ENCODE measurements at regions not wholly inside any gene's neighbourhood (a gene's known extent, or its start where the extent isn't known, plus 50 kb on each side); places are given as distances from the start of the nearest gene placed in this dataset.

DNA sequence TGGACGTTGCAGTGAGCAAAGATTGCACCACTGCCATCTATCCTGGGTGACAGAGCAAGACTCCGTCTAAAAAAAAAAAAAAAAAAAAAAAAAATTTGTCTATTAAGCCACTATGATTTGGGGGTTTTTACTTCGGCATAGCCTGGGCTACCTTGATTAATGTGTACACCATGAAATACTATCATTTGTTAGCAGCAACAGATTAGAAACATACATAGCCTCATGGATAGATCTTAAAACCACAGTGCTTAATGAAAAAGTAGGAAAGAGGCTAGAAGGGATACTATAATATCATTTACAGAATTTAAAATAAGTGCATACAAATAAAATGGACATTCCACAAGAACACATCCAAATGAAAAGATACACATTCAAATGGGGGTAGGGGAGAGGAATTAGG is 77.3 kb upstream of the IL6 start:
- Histone ChIP-seq H3K9ac (ENCODE audit: low read length) (no peak overlapping the region), H3K23ac (ENCODE audit: low read length) (no peak overlapping the region), H2BK120ac (ENCODE audit: low read depth, low read length) (no peak overlapping the region), H3K18ac (ENCODE audit: low read length) (no peak overlapping the region), H2BK15ac (replicated peaks; ENCODE audit: low read depth) (no peak overlapping the region), H3K79me1 (ENCODE audit: low read length) (no peaks in the 10 kb centered on the region), H3K56ac (ENCODE audit: low read length) (no peak overlapping the region), H3K79me2 (ENCODE audit: control insufficient read depth, insufficient read depth, low read length) (no peaks in the 10 kb centered on the region), H2AK5ac (ENCODE audit: low read length) (no peak overlapping the region), H3K4me3 (ENCODE audit: low read length) (no peak overlapping the region), H4K5ac (ENCODE audit: low read length) (no peak overlapping the region), H3K36me3 (ENCODE audit: control insufficient read depth, insufficient read depth, low read length) (peaks cover 1% of the 10 kb centered on the region), H2BK5ac (ENCODE audit: low read length) (no peak overlapping the region), H3K27me3 (ENCODE audit: insufficient read depth, low read length, poor library complexity) (no peaks in the 10 kb centered on the region), H3K4me1 (ENCODE audit: control insufficient read depth, low read depth, low read length) (no peaks in the 10 kb centered on the region), H4K8ac (ENCODE audit: low read depth, low read length) (no peak overlapping the region), H3K4ac (ENCODE audit: low read depth, low read length) (no peak overlapping the region), H3K27ac (ENCODE audit: low read depth, low read length) (no peak overlapping the region), H3K4me2 (ENCODE audit: low read length) (no peak overlapping the region)
- DNase-seq: no peak
- no CpG with 5 or more reads among the region's 3 CpGs for WGBS (ENCODE audit: extremely low coverage, insufficient coverage, low lambda C conversion rate)

DNA sequence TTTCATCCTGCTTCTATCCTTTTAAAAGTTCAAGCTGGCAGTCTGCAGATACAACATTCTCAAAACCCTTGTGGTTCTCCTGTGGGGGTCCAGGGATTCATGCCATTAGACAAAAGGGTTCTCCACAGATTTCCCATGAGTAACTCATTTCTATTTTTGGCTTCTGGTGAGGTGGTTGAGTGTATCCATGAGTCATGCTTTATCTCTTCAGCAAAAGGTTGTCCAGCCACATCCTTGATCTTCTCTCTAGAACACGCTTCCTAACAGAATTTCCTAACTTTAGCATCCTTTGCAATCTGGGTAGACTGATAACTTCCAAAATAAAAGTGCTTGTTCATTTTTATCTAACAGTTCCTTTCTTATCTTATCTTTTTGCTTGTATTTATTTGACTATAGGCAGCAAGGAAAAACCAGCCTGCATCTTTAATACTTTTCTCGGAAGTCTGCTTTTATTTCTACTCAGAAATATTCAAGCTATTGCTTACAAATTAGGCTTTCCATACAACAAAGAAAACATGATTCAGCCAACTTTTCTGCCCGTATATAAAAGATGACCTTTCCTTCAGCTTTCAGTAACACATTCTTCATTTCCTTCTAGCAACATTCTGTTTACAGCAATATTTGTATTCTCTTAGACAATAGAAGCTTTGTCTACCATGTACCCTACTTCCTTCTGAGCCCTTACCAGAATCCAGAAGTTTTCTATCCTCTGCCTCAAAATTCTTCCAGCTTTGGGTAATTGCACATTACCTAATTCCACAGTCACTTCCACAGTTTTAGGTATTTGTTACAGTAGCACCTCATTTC is 79.3 kb upstream of the IL6 start:
- Histone ChIP-seq H3K4me3 (ENCODE audit: low read length) (no peak overlapping the region), H3K36me3 (ENCODE audit: control insufficient read depth, insufficient read depth, low read length) (peaks cover 1% of the 10 kb centered on the region), H3K79me2 (ENCODE audit: control insufficient read depth, insufficient read depth, low read length) (no peaks in the 10 kb centered on the region), H3K56ac (ENCODE audit: low read length) (no peak overlapping the region), H3K23ac (ENCODE audit: low read length) (no peak overlapping the region), H3K4me2 (ENCODE audit: low read length) (no peak overlapping the region), H4K5ac (ENCODE audit: low read length) (no peak overlapping the region), H3K27ac (ENCODE audit: low read depth, low read length) (no peak overlapping the region), H3K18ac (ENCODE audit: low read length) (no peak overlapping the region), H3K4me1 (ENCODE audit: control insufficient read depth, low read depth, low read length) (no peaks in the 10 kb centered on the region), H3K79me1 (ENCODE audit: low read length) (no peaks in the 10 kb centered on the region), H2BK5ac (ENCODE audit: low read length) (no peak overlapping the region), H3K4ac (ENCODE audit: low read depth, low read length) (no peak overlapping the region), H3K9ac (ENCODE audit: low read length) (no peak overlapping the region), H2AK5ac (ENCODE audit: low read length) (no peak overlapping the region), H2BK120ac (ENCODE audit: low read depth, low read length) (no peak overlapping the region), H4K8ac (ENCODE audit: low read depth, low read length) (no peak overlapping the region), H3K27me3 (ENCODE audit: insufficient read depth, low read length, poor library complexity) (no peaks in the 10 kb centered on the region), H2BK15ac (replicated peaks; ENCODE audit: low read depth) (no peak overlapping the region)
- DNase-seq: no peak
- no CpG with 5 or more reads among the region's 3 CpGs for WGBS (ENCODE audit: extremely low coverage, insufficient coverage, low lambda C conversion rate)

DNA sequence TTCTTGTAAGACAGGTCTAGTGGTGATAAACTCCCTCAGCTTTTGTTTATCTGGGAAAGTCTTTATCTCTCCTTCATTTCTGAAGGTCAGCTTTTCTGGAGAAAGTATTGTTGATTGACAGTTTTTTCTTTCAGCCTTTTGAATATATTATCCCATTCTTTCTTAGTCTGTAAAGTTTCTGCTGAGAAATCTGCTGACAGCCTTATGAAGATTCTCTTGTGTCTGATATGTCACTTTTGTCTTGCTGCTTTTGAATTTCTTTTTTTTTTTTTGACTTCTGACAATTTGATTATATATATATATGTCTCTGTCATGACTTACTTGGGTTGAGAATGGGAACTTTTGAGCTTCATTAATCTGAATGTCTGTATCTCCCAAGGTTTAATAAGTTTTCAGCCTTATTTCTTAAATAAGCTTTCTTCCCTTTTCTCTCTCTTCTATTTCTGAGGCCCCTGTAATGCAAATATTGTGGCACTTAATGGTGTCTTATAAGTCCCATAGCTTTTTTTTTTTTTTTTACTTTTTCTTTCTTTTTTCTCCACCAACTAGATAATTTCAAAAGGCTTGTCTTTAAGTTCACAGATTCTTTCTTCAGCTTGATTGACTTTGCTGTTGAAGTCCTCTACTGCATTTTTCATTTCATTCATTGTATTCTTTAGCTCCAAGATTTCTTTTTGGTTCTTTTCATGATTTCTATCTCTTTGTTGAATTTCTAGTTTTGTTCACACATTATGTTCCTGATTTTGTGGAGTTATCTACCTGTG is 81.4 kb upstream of the IL6 start:
- Histone ChIP-seq H2BK120ac (ENCODE audit: low read depth, low read length) (no peak overlapping the region), H3K4ac (ENCODE audit: low read depth, low read length) (no peak overlapping the region), H2AK5ac (ENCODE audit: low read length) (no peak overlapping the region), H3K18ac (ENCODE audit: low read length) (no peak overlapping the region), H4K5ac (ENCODE audit: low read length) (no peak overlapping the region), H3K27me3 (ENCODE audit: insufficient read depth, low read length, poor library complexity) (no peaks in the 10 kb centered on the region), H2BK15ac (replicated peaks; ENCODE audit: low read depth) (no peak overlapping the region), H3K4me2 (ENCODE audit: low read length) (no peak overlapping the region), H4K8ac (ENCODE audit: low read depth, low read length) (no peak overlapping the region), H3K79me1 (ENCODE audit: low read length) (no peaks in the 10 kb centered on the region), H3K23ac (ENCODE audit: low read length) (no peak overlapping the region), H3K36me3 (ENCODE audit: control insufficient read depth, insufficient read depth, low read length) (no peaks in the 10 kb centered on the region), H3K27ac (ENCODE audit: low read depth, low read length) (no peak overlapping the region), H3K4me1 (ENCODE audit: control insufficient read depth, low read depth, low read length) (no peaks in the 10 kb centered on the region), H3K4me3 (ENCODE audit: low read length) (no peak overlapping the region), H3K79me2 (ENCODE audit: control insufficient read depth, insufficient read depth, low read length) (no peaks in the 10 kb centered on the region), H3K9ac (ENCODE audit: low read length) (no peak overlapping the region), H3K56ac (ENCODE audit: low read length) (no peak overlapping the region), H2BK5ac (ENCODE audit: low read length) (no peak overlapping the region)
- DNase-seq: no peak

DNA sequence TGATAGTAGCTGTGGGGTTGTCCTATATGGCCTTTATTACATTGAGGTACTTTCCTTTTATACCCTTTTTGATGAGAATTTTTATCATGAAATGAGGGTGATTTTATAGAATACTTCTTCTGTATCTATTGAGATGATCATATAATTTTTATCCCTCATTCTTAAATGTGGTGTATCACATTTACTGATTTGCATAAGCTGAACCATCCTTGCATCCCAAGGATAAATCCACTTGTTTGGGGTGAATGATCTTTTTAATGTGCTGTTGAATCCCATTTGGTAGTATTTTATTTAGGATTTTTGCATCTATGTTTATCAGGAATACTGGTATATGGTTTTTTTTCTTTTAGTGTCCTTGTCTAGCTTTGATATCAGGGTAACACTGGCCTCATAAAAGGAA is 84.5 kb upstream of the IL6 start:
- Histone ChIP-seq H3K9ac (ENCODE audit: low read length) (no peak overlapping the region), H3K18ac (ENCODE audit: low read length) (no peak overlapping the region), H2AK5ac (ENCODE audit: low read length) (no peak overlapping the region), H3K56ac (ENCODE audit: low read length) (no peak overlapping the region), H3K27ac (ENCODE audit: low read depth, low read length) (no peak overlapping the region), H4K5ac (ENCODE audit: low read length) (no peak overlapping the region), H3K4me2 (ENCODE audit: low read length) (no peak overlapping the region), H2BK120ac (ENCODE audit: low read depth, low read length) (no peak overlapping the region), H3K79me1 (ENCODE audit: low read length) (no peaks in the 10 kb centered on the region), H3K4me1 (ENCODE audit: control insufficient read depth, low read depth, low read length) (no peaks in the 10 kb centered on the region), H3K27me3 (ENCODE audit: insufficient read depth, low read length, poor library complexity) (no peaks in the 10 kb centered on the region), H4K8ac (ENCODE audit: low read depth, low read length) (no peak overlapping the region), H3K4ac (ENCODE audit: low read depth, low read length) (no peak overlapping the region), H3K4me3 (ENCODE audit: low read length) (no peak overlapping the region), H3K36me3 (ENCODE audit: control insufficient read depth, insufficient read depth, low read length) (no peaks in the 10 kb centered on the region), H2BK15ac (replicated peaks; ENCODE audit: low read depth) (no peak overlapping the region), H3K79me2 (ENCODE audit: control insufficient read depth, insufficient read depth, low read length) (no peaks in the 10 kb centered on the region), H3K23ac (ENCODE audit: low read length) (no peak overlapping the region), H2BK5ac (ENCODE audit: low read length) (no peak overlapping the region)
- no peak for DNase-seq

DNA sequence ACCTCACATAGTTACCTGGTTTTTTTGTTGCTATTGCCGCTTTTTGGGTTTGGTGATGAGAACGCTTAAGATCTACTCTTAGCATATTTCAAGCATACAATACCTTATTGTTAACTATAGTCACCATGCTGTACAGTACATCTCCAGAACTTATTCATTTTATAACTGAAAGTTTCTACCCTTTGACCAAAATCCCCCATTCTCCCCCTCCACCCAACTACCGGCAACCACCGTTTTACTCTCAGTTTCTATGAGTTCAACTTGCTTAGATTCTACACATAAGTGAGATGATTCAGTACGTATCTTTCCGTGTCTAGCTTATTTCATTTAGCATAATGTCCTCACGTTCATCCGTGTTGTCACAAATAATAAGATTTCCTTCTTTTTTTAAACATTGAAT is 86.7 kb upstream of the IL6 start:
- Histone ChIP-seq H3K18ac (ENCODE audit: low read length) (no peak overlapping the region), H3K79me2 (ENCODE audit: control insufficient read depth, insufficient read depth, low read length) (no peaks in the 10 kb centered on the region), H2BK5ac (ENCODE audit: low read length) (no peak overlapping the region), H3K4me1 (ENCODE audit: control insufficient read depth, low read depth, low read length) (no peaks in the 10 kb centered on the region), H4K5ac (ENCODE audit: low read length) (no peak overlapping the region), H2AK5ac (ENCODE audit: low read length) (no peak overlapping the region), H3K4me3 (ENCODE audit: low read length) (no peak overlapping the region), H2BK120ac (ENCODE audit: low read depth, low read length) (no peak overlapping the region), H3K27ac (ENCODE audit: low read depth, low read length) (no peak overlapping the region), H4K8ac (ENCODE audit: low read depth, low read length) (no peak overlapping the region), H3K4ac (ENCODE audit: low read depth, low read length) (no peak overlapping the region), H3K9ac (ENCODE audit: low read length) (no peak overlapping the region), H3K56ac (ENCODE audit: low read length) (no peak overlapping the region), H2BK15ac (replicated peaks; ENCODE audit: low read depth) (no peak overlapping the region), H3K27me3 (ENCODE audit: insufficient read depth, low read length, poor library complexity) (no peaks in the 10 kb centered on the region), H3K79me1 (ENCODE audit: low read length) (no peaks in the 10 kb centered on the region), H3K23ac (ENCODE audit: low read length) (no peak overlapping the region), H3K36me3 (ENCODE audit: control insufficient read depth, insufficient read depth, low read length) (no peaks in the 10 kb centered on the region), H3K4me2 (ENCODE audit: low read length) (no peak overlapping the region)
- DNase-seq: no peak
- WGBS (ENCODE audit: extremely low coverage, insufficient coverage, low lambda C conversion rate): no CpG with 5 or more reads among the region's 8 CpGs

DNA sequence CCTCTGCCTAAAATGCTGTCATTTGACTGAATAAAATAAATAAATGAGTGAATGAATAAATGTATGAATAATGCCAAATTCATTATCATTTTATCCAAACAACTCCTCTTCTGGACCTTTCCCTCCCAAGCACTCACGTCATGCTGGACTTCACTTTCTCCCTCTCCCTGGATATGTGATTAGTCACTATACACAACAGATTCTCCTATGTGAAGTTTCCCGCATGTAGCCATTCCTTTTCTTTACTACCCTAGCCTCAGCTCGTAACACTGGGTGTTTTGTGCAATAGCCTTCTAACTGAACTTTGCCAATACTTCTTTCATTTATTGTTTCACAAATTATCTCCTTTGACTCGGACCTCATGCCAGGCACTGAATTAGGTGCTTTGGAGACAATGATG is 87.6 kb upstream of the IL6 start:
- H3K4me1 ChIP-seq (ENCODE audit: control insufficient read depth, low read depth, low read length): no peaks in the 10 kb centered on the region
- no peaks in the 10 kb centered on the region for H3K79me1 ChIP-seq (ENCODE audit: low read length)
- H3K79me2 ChIP-seq (ENCODE audit: control insufficient read depth, insufficient read depth, low read length): no peaks in the 10 kb centered on the region
- no peak overlapping the region for H2BK120ac ChIP-seq (ENCODE audit: low read depth, low read length)
- H3K4me2 ChIP-seq (ENCODE audit: low read length): no peak overlapping the region
- H2AK5ac ChIP-seq (ENCODE audit: low read length): no peak overlapping the region
- no CpG with 5 or more reads among the region's 4 CpGs for WGBS (ENCODE audit: extremely low coverage, insufficient coverage, low lambda C conversion rate)
- H4K8ac ChIP-seq (ENCODE audit: low read depth, low read length): no peak overlapping the region
- H2BK5ac ChIP-seq (ENCODE audit: low read length): no peak overlapping the region
- no peak for DNase-seq
- no peak overlapping the region for H3K23ac ChIP-seq (ENCODE audit: low read length)
- no peak overlapping the region for H3K9ac ChIP-seq (ENCODE audit: low read length)
- H3K4ac ChIP-seq (ENCODE audit: low read depth, low read length): no peak overlapping the region
- no peaks in the 10 kb centered on the region for H3K27me3 ChIP-seq (ENCODE audit: insufficient read depth, low read length, poor library complexity)
- H3K4me3 ChIP-seq (ENCODE audit: low read length): no peak overlapping the region
- no peak overlapping the region for H4K5ac ChIP-seq (ENCODE audit: low read length)
- H3K27ac ChIP-seq (ENCODE audit: low read depth, low read length): no peak overlapping the region
- no peak overlapping the region for H3K18ac ChIP-seq (ENCODE audit: low read length)
- no peaks in the 10 kb centered on the region for H3K36me3 ChIP-seq (ENCODE audit: control insufficient read depth, insufficient read depth, low read length)
- no peak overlapping the region for H3K56ac ChIP-seq (ENCODE audit: low read length)
- no peak overlapping the region for H2BK15ac ChIP-seq (replicated peaks; ENCODE audit: low read depth)
